ENCODE measurements at regions not wholly inside any gene's neighbourhood (a gene's known extent, or its start where the extent isn't known, plus 50 kb on each side); places are given as distances from the start of the nearest gene placed in this dataset.
"Not testable (repeated sequence)": the region's sequence is repeated elsewhere in the genome, so short reads cannot be mapped to it uniquely, and the experiment has no call there.

DNA sequence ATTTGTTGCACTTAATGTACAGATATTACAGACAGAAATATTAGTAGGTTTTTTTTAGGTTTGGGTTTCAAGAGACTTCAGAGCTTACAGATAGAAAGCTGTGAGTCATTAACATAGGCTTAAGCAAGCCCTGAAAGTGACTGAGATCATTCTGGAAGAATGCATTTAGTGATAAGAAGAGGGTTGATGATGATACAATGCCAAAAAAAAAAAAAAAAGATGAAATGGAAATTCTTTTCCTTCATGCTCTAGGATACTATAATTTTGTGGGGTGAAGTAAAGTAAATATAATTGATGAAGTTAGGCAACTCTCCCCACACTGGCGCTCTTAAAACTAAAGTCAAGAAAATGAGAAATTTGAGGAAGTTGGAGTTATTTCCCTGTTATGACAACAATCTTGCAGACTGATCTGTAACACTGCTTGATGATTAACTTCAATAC is 169.4 kb upstream of the ZNF385D start:
- Mint-ChIP-seq H3K9me3 (peaks cover 24% of the 10 kb centered on the region), H3K4me1 (no peaks in the 10 kb centered on the region), H3K4me3 (no peak overlapping the region), H3K36me3 (no peaks in the 10 kb centered on the region), H3K27ac (no peak overlapping the region)
- DNase-seq (ENCODE audit: low spot score in 2 of 2) (no peak), ATAC-seq (no peak)

DNA sequence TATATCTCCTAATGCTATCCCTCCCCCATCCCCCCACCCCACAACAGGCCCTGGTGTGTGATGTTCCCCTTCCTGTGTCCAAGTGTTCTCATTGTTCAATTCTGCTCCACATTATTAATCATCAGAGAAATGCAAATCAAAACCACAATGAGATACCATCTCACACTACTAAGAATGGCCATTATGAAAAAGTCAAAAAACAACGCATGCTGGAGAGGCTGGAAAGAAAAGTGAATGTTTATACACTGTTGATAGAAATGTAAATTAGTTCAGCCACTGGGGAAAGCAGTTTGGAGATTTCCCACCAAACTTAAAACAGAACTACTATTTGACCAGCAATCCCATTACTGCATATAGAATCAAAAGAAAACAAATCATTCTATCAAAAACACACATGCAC is 172.1 kb upstream of the ZNF385D start:
- not testable (repeated sequence) for H3K4me3 Mint-ChIP-seq; DNase-seq (ENCODE audit: low spot score in 2 of 2)
- peaks cover 33% of the 10 kb centered on the region for H3K9me3 Mint-ChIP-seq

DNA sequence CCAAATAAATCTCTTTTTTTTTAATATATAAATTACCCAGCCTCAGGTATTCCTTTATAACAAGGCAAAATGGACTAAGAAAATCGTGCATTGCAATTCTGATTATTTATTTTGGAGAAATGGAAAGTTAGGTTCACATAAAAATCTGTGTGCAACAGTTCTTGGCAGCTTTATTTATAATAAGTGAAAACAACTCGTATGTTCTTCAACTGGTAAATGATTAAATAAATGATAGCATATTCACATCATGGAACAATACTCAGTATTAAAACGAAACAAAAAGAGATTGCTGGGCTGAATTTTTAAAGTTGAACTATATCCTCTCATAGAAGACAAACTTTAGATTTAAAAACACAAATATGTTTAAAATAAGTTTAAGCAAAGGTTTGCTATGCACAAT is 176.3 kb upstream of the ZNF385D start:
- no peak for DNase-seq (ENCODE audit: low spot score in 2 of 2)
- peaks cover 22% of the 10 kb centered on the region for H3K9me3 Mint-ChIP-seq
- no peaks in the 10 kb centered on the region for H3K4me1 Mint-ChIP-seq
- no peak for ATAC-seq
- no peak overlapping the region for H3K27ac Mint-ChIP-seq
- no peaks in the 10 kb centered on the region for H3K36me3 Mint-ChIP-seq
- H3K4me3 Mint-ChIP-seq = no peak overlapping the region

More for the DNA sequence above, 172.1 kb upstream of the ZNF385D start:
- not testable (repeated sequence) for H3K27ac Mint-ChIP-seq, H3K4me1 Mint-ChIP-seq, H3K36me3 Mint-ChIP-seq, ATAC-seq

DNA sequence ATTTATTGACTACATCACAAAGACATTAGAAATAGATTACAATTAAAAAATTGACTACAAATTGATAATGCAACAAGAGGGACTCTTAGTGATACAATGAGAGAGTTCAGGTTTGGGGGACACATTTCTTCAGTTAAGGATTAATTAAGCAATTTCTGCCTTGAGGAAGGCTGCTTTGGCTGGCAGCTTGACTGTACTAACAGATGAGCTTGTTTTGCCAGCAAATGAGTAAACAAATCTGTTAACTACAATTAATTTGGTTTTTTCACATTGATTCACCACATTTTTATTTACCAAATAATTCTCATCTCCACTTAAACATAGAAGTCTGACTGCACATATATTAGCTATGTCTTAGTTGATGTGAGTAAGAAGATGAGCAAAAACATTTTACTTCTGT is 183.6 kb upstream of the ZNF385D start:
- H3K4me1 Mint-ChIP-seq = no peaks in the 10 kb centered on the region
- no peak overlapping the region for H3K4me3 Mint-ChIP-seq
- H3K9me3 Mint-ChIP-seq = peaks cover 13% of the 10 kb centered on the region
- ATAC-seq (no peak), DNase-seq (ENCODE audit: low spot score in 2 of 2) (no peak)
- no peak overlapping the region for H3K27ac Mint-ChIP-seq
- H3K36me3 Mint-ChIP-seq = no peaks in the 10 kb centered on the region

DNA sequence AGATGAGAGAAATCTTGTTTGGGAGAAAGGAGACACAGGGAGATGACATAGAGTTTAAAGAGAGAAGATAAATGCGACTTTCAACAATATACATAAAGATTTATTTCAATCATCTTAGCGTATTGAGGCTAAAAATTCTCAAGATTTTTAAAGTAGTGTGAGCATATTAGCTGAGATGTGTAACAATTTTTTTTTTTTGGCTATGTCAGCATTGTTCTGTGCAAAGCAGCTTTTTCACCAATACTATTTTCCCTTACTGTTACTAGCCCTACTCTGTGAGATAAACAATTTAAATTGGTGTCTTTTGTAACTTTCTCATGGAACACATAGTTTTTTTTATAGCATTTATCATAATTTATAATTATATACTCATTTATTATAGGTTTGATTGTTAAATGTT is 185.2 kb upstream of the ZNF385D start:
- ATAC-seq = no peak
- DNase-seq (ENCODE audit: low spot score in 2 of 2) = no peak
- Mint-ChIP-seq H3K36me3 (no peaks in the 10 kb centered on the region), H3K4me3 (no peak overlapping the region), H3K27ac (no peak overlapping the region), H3K4me1 (no peaks in the 10 kb centered on the region), H3K9me3 (peaks cover 15% of the 10 kb centered on the region)

DNA sequence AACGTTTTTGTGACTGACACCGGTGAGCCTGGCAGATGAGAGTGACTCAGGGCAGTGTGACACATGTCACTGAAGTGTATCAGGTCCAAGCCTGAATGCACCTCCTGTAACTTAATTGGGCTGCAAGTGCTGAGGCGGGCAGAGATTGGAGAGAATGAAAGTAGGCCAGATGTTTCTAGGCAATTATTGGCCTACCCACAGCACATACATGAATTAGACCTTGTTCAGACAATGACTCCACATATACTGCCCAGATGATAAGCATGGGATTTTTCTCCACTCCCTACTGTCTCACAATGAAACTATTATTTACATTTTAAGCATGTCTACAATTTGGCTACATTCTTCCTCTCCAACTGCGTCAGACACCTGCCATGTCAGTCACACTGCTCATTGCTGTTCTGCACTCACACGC is 187.3 kb upstream of the ZNF385D start:
- Mint-ChIP-seq H3K4me3 (no peak overlapping the region), H3K36me3 (no peaks in the 10 kb centered on the region), H3K27ac (no peak overlapping the region), H3K4me1 (no peaks in the 10 kb centered on the region), H3K9me3 (peaks cover 12% of the 10 kb centered on the region)
- DNase-seq (ENCODE audit: low spot score in 2 of 2) (no peak), ATAC-seq (no peak)

DNA sequence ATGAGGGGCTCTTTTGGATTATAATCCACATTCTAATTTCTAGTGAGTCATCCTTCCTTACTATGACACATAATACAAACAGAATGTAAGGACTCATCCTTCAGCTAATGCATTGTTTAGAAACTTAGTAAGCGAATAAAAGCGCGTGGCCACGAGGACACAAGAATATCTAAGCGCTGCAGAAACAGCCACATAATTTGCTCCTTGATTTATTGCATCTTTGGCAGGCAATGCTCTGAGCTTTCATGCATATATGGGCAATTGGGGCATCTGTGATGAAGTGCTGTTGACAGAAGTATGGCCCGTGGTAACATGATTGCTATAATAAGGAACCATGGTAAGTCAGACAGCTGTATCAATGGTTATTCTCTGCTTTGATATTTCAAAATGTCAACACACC is 191.3 kb upstream of the ZNF385D start:
- Mint-ChIP-seq H3K27ac (no peak overlapping the region), H3K9me3 (peaks cover 8% of the 10 kb centered on the region), H3K36me3 (no peaks in the 10 kb centered on the region), H3K4me3 (no peak overlapping the region), H3K4me1 (no peaks in the 10 kb centered on the region)
- ATAC-seq (no peak), DNase-seq (ENCODE audit: low spot score in 2 of 2) (no peak)

DNA sequence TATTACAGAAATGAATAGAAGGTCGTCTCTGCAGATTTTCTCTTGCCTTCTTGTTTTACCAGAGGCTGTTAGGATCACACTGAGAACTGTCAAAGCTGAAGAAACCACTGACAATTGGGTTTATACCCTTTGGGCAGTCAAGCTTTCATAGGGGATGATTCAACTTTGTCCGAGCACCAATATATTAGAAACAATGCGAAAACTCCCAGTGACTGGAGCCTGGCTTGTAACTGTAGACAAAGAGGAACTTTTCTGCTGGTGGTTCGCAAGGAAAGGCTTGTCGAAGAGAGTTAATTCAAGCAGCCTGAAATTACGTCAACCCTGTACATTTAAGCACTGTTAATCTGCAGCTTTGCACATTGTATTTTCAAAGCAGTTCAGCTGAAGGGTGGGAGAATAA is 193.2 kb upstream of the ZNF385D start:
- DNase-seq (ENCODE audit: low spot score in 2 of 2) = no peak
- ATAC-seq = no peak
- Mint-ChIP-seq H3K4me1 (no peaks in the 10 kb centered on the region), H3K9me3 (peaks cover 9% of the 10 kb centered on the region), H3K36me3 (no peaks in the 10 kb centered on the region), H3K4me3 (no peak overlapping the region), H3K27ac (no peak overlapping the region)

DNA sequence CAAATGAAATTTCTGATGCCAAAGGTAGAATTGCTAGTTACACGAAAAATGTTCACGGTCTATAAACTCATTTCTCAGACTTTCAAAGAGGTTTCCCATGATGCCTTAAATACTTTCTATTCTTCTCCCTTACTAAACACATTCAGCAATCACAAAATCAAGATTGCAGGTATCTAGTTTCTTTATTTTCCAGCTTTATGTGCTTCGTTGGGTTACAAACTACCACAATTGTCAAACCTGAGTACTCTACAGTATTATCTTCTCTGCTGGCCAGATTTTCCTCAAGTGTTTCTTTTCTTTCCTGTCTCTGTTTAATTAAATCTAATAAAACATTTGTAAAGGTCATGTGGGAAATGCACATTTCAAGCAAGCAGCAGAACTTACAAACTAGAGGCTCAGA is 201.8 kb upstream of the ZNF385D start:
- no peak overlapping the region for H3K4me3 Mint-ChIP-seq
- no peak for ATAC-seq
- no peaks in the 10 kb centered on the region for H3K36me3 Mint-ChIP-seq

DNA sequence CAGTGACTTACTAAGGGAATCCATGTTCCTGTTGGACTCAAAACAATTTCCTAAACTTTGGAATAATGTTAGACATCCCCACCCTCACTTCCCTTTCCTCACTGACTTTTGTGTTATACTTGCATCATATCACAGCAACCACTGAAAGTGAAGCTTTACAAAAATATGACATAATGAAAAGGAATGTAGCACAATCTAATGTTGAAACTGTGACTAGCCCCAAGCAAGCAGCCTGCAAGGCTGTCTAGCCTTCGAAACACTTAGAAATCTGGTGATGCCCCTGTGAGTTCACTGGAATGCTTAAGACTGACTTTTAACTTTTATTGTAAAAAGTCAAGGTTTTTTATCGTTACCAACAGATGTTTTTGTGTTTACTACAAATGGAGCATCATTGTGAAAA is 203.7 kb upstream of the ZNF385D start:
- peaks cover 30% of the 10 kb centered on the region for H3K9me3 Mint-ChIP-seq
- no peak overlapping the region for H3K4me3 Mint-ChIP-seq
- H3K36me3 Mint-ChIP-seq = no peaks in the 10 kb centered on the region
- no peak for ATAC-seq
- H3K27ac Mint-ChIP-seq = no peak overlapping the region
- no peak for DNase-seq (ENCODE audit: low spot score in 2 of 2)
- H3K4me1 Mint-ChIP-seq = no peaks in the 10 kb centered on the region

More for the DNA sequence above, 201.8 kb upstream of the ZNF385D start:
- Mint-ChIP-seq H3K9me3 (peaks cover 26% of the 10 kb centered on the region), H3K27ac (no peak overlapping the region), H3K4me1 (no peaks in the 10 kb centered on the region)
- no peak for DNase-seq (ENCODE audit: low spot score in 2 of 2)

DNA sequence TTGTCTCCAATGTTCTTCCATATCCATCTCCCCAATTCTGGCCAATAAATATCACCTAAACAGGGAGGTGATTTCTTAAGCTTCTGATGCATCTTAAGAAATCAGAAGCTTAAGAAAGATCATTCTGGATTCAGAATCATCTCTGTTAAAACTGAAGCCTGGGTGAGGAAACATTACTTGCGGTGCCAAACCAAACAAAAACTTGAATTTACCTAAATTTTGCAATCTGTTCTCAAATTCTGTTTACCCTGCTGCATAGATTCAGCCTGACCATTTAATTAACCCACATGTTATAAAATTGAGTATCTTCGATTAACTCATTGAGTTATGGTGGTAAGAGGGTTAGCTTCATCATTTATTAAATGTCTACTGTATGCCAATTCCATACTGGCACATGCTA is 204.4 kb upstream of the ZNF385D start:
- H3K4me3 Mint-ChIP-seq = no peak overlapping the region

DNA sequence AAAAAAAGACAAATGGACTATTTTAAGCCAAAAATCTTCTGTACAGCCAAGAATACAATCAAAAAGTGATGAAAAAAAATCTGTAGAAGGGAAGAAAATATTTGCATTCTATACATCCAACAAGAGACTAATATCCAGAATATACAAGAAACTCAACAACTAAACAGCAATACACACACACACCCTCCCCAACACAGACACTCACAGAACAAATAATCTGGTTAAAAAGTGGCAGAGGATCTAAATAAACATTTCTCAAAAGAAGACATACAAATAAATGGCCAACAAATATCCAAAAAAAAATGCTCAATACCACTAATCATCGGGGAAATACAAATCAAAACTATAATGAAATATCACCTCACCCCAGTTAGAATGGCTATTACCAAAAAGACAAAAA is 209.0 kb upstream of the ZNF385D start:
- Mint-ChIP-seq H3K9me3 (peaks cover 30% of the 10 kb centered on the region), H3K4me1 (no peaks in the 10 kb centered on the region), H3K4me3 (no peak overlapping the region), H3K27ac (no peak overlapping the region), H3K36me3 (no peaks in the 10 kb centered on the region)
- ATAC-seq = no peak
- DNase-seq (ENCODE audit: low spot score in 2 of 2) = no peak

More for the DNA sequence above, 204.4 kb upstream of the ZNF385D start:
- Mint-ChIP-seq H3K36me3 (no peaks in the 10 kb centered on the region), H3K27ac (no peak overlapping the region), H3K9me3 (peaks cover 33% of the 10 kb centered on the region), H3K4me1 (no peaks in the 10 kb centered on the region)
- ATAC-seq = no peak
- no peak for DNase-seq (ENCODE audit: low spot score in 2 of 2)

DNA sequence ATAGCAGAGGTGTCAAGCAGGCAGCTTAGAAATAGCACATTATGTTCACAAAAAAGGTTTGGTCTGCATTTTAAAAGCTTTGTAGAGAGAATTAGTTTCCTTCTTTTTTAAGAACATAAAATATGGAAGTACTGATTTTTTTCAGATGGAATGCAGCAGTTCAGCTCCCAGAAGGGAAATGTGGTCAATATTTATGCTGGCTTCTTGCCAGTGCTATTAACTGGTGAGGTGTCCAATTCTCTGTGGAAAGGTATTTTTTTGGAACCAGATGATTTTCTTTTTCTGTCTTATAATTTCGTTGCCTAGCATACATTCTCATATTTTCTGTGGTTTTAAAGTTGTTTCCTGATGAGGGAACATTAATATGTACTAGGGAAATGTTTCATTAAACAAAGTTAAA is 211.4 kb upstream of the ZNF385D start:
- no peak overlapping the region for H3K27ac Mint-ChIP-seq
- peaks cover 31% of the 10 kb centered on the region for H3K9me3 Mint-ChIP-seq
- no peaks in the 10 kb centered on the region for H3K4me1 Mint-ChIP-seq
- H3K36me3 Mint-ChIP-seq = no peaks in the 10 kb centered on the region
- no peak for DNase-seq (ENCODE audit: low spot score in 2 of 2)
- ATAC-seq = no peak
- no peak overlapping the region for H3K4me3 Mint-ChIP-seq

DNA sequence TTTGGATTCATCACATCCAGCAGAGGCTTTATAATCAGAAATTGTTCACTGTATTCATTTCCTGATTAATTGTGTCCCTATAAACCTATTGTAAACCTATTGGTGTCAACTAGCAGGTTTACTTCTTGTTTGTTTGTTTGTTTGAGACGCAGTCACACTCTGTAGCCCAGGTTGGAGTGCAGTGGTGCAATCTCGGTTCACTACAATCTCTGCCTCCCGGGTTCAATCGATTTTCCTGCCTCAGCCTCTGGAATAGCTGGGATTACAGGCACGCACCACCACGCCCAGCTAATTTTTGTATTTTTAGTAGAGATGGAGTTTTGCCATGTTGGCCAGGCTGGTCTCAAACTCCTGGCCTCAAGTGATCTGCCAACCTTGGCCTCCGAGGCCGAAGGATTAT is 215.4 kb upstream of the ZNF385D start:
- H3K27ac Mint-ChIP-seq; H3K4me3 Mint-ChIP-seq; H3K36me3 Mint-ChIP-seq; H3K4me1 Mint-ChIP-seq; DNase-seq (ENCODE audit: low spot score in 2 of 2); ATAC-seq: not testable (repeated sequence)
- peaks cover 26% of the 10 kb centered on the region for H3K9me3 Mint-ChIP-seq

DNA sequence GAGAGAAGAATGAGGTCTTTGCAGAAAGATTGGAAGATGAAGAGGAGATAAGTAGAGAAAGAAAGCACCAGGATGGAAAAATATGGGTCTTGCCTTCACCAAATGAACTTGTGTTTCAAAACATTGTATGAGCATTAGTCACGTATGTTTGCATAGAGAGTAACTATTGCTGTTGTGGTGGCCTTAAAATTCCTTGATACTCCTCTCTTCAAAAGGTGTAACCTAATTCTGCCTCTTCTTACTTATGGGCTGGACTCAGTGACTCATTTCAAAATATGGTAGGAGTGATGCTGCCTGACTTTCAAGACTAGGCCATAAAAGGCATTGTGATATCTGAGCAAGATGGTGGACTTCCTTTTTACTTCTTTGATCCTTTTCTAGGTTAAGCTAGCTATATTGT is 228.7 kb upstream of the ZNF385D start:
- peaks cover 20% of the 10 kb centered on the region for H3K9me3 Mint-ChIP-seq
- ATAC-seq (no peak), DNase-seq (ENCODE audit: low spot score in 2 of 2) (no peak)
- no peak overlapping the region for H3K27ac Mint-ChIP-seq
- no peaks in the 10 kb centered on the region for H3K4me1 Mint-ChIP-seq
- no peak overlapping the region for H3K4me3 Mint-ChIP-seq
- no peaks in the 10 kb centered on the region for H3K36me3 Mint-ChIP-seq

DNA sequence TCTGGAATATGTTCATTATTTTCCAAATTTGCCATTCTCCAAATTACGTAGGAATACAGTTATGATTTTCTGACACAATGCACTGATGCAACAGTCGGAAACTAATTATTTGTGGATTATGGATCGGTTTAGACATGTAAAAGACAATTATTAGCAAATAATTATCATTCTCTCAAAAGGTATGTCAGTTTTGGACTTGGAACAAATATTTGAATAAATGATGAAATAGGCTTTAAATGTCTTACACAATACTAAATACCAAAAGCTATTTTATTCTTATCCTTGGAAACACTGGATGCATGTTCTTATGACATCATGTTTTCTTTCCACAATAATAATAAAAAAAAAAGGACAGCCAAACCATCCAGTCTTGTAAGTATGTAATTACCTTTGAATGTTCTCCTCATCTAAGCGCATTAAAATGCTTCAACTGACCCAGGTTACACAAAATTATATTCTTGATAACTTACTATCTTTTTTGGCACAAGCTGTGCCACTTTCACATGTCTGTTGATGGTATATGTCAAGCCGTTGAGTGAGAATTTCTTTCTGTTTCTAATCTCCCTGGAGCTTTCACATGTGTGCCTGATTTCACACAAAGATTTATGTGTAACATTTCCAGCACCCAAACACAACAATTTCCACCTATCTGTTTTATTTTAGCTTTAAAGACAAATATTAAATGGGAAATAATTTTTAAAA is 238.5 kb upstream of the ZNF385D start:
- H3K4me1 Mint-ChIP-seq = no peaks in the 10 kb centered on the region
- no peak for DNase-seq (ENCODE audit: low spot score in 2 of 2)
- H3K9me3 Mint-ChIP-seq = peaks cover 6% of the 10 kb centered on the region
- no peaks in the 10 kb centered on the region for H3K36me3 Mint-ChIP-seq
- no peak overlapping the region for H3K4me3 Mint-ChIP-seq
- no peak for ATAC-seq
- H3K27ac Mint-ChIP-seq = no peak overlapping the region

DNA sequence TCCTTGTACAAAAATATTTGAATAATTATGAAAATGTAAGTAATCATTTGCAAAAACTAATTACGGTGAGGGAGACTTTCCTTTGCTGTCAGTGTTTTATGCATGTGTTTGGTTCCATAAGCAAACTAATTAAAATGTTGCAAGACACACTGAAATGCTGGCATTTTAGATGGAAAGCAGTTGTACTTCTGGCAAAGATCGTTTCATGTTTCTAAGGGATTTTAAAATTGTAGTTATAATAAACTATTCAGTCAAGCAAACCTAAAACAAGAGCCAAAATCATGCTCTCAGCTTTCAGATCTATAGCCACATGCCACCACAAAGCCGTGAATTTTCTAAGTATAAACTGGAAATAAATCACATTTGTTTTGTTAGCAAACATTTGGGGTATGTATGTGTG is 240.1 kb upstream of the ZNF385D start:
- DNase-seq (ENCODE audit: low spot score in 2 of 2) (no peak), ATAC-seq (no peak)
- no peak overlapping the region for H3K4me3 Mint-ChIP-seq
- H3K9me3 Mint-ChIP-seq = peaks cover 6% of the 10 kb centered on the region
- no peaks in the 10 kb centered on the region for H3K36me3 Mint-ChIP-seq
- no peaks in the 10 kb centered on the region for H3K4me1 Mint-ChIP-seq
- H3K27ac Mint-ChIP-seq = no peak overlapping the region
